ENCODE measurements at regions not wholly inside any gene's neighbourhood (a gene's known extent, or its start where the extent isn't known, plus 50 kb on each side); places are given as distances from the start of the nearest gene placed in this dataset.

DNA sequence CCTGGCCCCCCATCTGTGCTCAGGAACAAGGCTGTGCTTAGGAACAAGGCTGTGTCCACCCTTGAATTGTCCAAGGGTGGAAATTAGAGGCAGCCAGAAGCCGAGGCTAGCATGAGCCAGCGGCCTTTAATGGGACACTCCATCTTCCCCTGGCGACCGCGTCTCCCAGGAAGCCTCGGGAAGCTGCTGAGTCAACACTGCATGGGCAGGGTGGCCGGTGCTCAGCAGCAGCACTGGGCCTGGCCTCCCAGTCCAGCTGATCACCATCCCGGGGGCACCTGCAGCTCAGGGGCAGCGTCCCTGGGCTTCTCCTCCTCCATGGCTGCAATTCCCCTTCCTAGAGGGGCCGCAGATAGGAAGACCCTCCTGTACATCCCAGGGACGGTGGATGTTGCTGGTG is 180.8 kb downstream of the ENGASE start:
- Histone ChIP-seq H3K79me2 (ENCODE audit: insufficient read depth) (no peaks in the 10 kb centered on the region), H2AFZ (no peak overlapping the region), H3F3A (ENCODE audit: insufficient read depth) (no peaks in the 10 kb centered on the region), H3K4me1 (ENCODE audit: insufficient read depth) (no peaks in the 10 kb centered on the region), H3K27me3 (replicated peaks; ENCODE audit: insufficient read depth) (peaks cover 37% of the 10 kb centered on the region), H3K9ac (no peak overlapping the region), H3K27ac (no peak overlapping the region), H4K20me1 (ENCODE audit: insufficient read depth) (no peaks in the 10 kb centered on the region), H3K9me2 (ENCODE audit: insufficient read depth) (no peaks in the 10 kb centered on the region), H3K4me2 (ENCODE audit: unreplicated experiment) (no peak overlapping the region), H3K9me3 (ENCODE audit: low read depth) (no peaks in the 10 kb centered on the region), H3K36me3 (ENCODE audit: low read depth) (no peaks in the 10 kb centered on the region), H3K4me3 (no peak overlapping the region)
- no peak for DNase-seq
- WGBS, 2 experiments (ENCODE audit: low coverage in 1 of 2, low lambda C conversion rate in 2 of 2, missing lambda C conversion rate in 2 of 2), result 62 to 66% methylated on average over 11 of the region's 11 CpGs
- in situ Hi-C loops (cut with MboI), result no loop called here
- no peak for TF ChIP-seq EZH2 (IDR thresholded peaks at IDR 0.05; ENCODE audit: insufficient read depth, poor library complexity, severe bottlenecking)
- TF ChIP-seq EZH2phosphoT487 (IDR thresholded peaks at IDR 0.05; ENCODE audit: insufficient read depth, low read depth), result no peak

- in situ Hi-C loops (cut with MboI), result no loop called here
- Histone ChIP-seq H2AFZ (no peak overlapping the region), H3K9ac (no peak overlapping the region), H3K36me3 (ENCODE audit: low read depth) (no peaks in the 10 kb centered on the region), H3K9me2 (ENCODE audit: insufficient read depth) (no peaks in the 10 kb centered on the region), H4K20me1 (ENCODE audit: insufficient read depth) (no peaks in the 10 kb centered on the region), H3F3A (ENCODE audit: insufficient read depth) (no peaks in the 10 kb centered on the region), H3K9me3 (ENCODE audit: low read depth) (no peaks in the 10 kb centered on the region), H3K4me1 (ENCODE audit: insufficient read depth) (no peaks in the 10 kb centered on the region), H3K27ac (no peak overlapping the region), H3K4me3 (no peak overlapping the region), H3K27me3 (replicated peaks; ENCODE audit: insufficient read depth) (peaks cover 41% of the 10 kb centered on the region), H3K79me2 (ENCODE audit: insufficient read depth) (no peaks in the 10 kb centered on the region), H3K4me2 (ENCODE audit: unreplicated experiment) (no peak overlapping the region)
- DNase-seq, result no peak
- no peak for TF ChIP-seq EZH2 (IDR thresholded peaks at IDR 0.05; ENCODE audit: insufficient read depth, poor library complexity, severe bottlenecking)
- TF ChIP-seq EZH2phosphoT487 (IDR thresholded peaks at IDR 0.05; ENCODE audit: insufficient read depth, low read depth), result no peak
- 38 to 47% methylated on average over 3 to 6 of the region's 6 CpGs for WGBS, 2 experiments (ENCODE audit: low coverage in 1 of 2, low lambda C conversion rate in 2 of 2, missing lambda C conversion rate in 2 of 2)
These were observed 180.4 kb downstream of the ENGASE start for GRCh38 chr17:79255046-79255445.

- no peaks in the 10 kb centered on the region for H3K79me2 ChIP-seq (ENCODE audit: insufficient read depth)
- no peaks in the 10 kb centered on the region for H3K4me1 ChIP-seq (ENCODE audit: insufficient read depth)
- no peak overlapping the region for H3K9ac ChIP-seq
- no peak overlapping the region for H2AFZ ChIP-seq
- H3K9me3 ChIP-seq (ENCODE audit: low read depth), result no peaks in the 10 kb centered on the region
- no peaks in the 10 kb centered on the region for H4K20me1 ChIP-seq (ENCODE audit: insufficient read depth)
- 11 to 18% methylated on average over 12 of the region's 12 CpGs for WGBS, 2 experiments (ENCODE audit: low coverage in 1 of 2, low lambda C conversion rate in 2 of 2, missing lambda C conversion rate in 2 of 2)
- H3K27me3 ChIP-seq (replicated peaks; ENCODE audit: insufficient read depth), result peaks cover 40% of the 10 kb centered on the region
- no peak overlapping the region for H3K27ac ChIP-seq
- no peaks in the 10 kb centered on the region for H3K36me3 ChIP-seq (ENCODE audit: low read depth)
- in situ Hi-C loops (cut with MboI), result no loop called here
- H3F3A ChIP-seq (ENCODE audit: insufficient read depth), result no peaks in the 10 kb centered on the region
- TF ChIP-seq EZH2 (IDR thresholded peaks at IDR 0.05; ENCODE audit: insufficient read depth, poor library complexity, severe bottlenecking) (no peak), EZH2phosphoT487 (IDR thresholded peaks at IDR 0.05; ENCODE audit: insufficient read depth, low read depth) (no peak)
- no peak overlapping the region for H3K4me3 ChIP-seq
- no peaks in the 10 kb centered on the region for H3K9me2 ChIP-seq (ENCODE audit: insufficient read depth)
- no peak overlapping the region for H3K4me2 ChIP-seq (ENCODE audit: unreplicated experiment)
- DNase-seq, result no peak
These were observed 178.3 kb downstream of the ENGASE start for GRCh38 chr17:79252886-79253285.

DNA sequence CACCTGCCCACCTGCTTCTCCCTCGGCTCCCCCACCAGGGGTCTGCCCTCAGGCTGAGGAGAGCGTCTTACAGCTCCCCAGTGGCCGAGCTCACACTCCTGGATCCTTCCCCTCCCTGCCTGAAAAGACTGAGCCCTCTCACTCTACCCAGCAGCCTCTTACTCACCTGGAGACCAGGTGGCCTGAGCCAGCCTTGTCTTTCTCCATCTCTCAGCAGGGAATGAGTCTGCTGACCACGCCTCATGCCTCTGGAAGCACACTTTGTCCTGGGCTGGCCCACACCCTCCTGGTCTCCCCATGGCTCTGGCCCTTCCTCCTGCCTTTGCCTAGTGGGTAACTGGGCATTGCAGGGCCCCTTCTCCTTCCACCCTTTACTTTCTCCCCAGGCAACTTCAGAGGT is 177.2 kb downstream of the ENGASE start:
- Histone ChIP-seq H4K20me1 (ENCODE audit: insufficient read depth) (no peaks in the 10 kb centered on the region), H3F3A (ENCODE audit: insufficient read depth) (no peaks in the 10 kb centered on the region), H3K4me2 (ENCODE audit: unreplicated experiment) (no peak overlapping the region), H3K36me3 (ENCODE audit: low read depth) (no peaks in the 10 kb centered on the region), H3K4me3 (no peak overlapping the region), H3K79me2 (ENCODE audit: insufficient read depth) (no peaks in the 10 kb centered on the region), H3K4me1 (ENCODE audit: insufficient read depth) (no peaks in the 10 kb centered on the region), H3K9me3 (ENCODE audit: low read depth) (no peaks in the 10 kb centered on the region), H3K9ac (no peak overlapping the region), H3K27me3 (replicated peaks; ENCODE audit: insufficient read depth) (peaks cover 42% of the 10 kb centered on the region; the same call in 1 of the 2 replicates), H2AFZ (no peak overlapping the region), H3K9me2 (ENCODE audit: insufficient read depth) (no peaks in the 10 kb centered on the region), H3K27ac (no peak overlapping the region)
- in situ Hi-C loops (cut with MboI), result no loop called here
- 9 to 12% methylated on average over 4 of the region's 4 CpGs for WGBS, 2 experiments (ENCODE audit: low coverage in 1 of 2, low lambda C conversion rate in 2 of 2, missing lambda C conversion rate in 2 of 2)
- TF ChIP-seq EZH2phosphoT487 (IDR thresholded peaks at IDR 0.05; ENCODE audit: insufficient read depth, low read depth), result no peak
- no peak for TF ChIP-seq EZH2 (IDR thresholded peaks at IDR 0.05; ENCODE audit: insufficient read depth, poor library complexity, severe bottlenecking)
- no peak for DNase-seq

DNA sequence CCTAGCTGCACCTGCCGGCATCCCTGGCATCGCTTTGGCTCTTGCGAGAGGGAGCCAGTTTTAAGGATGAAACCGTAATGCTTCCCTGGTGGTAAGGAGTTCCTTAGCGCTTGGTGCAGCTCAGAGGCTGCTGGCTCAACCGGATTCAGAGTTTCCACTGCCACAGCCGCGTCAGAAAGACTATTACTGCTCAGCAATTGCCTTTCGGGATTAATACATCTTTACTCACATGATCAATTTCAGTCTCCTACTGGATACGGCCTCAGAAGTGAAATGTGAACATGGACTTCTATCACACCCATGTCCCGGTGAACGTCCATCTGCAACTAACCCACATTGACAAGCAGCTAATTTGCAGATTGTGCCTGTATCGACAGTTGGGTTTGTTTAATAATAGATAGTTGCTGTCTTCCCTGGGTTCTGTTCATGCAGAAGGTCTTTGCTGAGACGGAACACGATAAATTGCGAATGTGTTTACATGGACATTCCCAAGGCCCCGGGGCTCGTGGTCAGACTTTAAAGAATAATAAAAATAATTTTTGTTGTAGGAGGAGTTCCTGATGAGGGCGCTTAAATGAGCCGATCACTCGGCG is 175.4 kb downstream of the ENGASE start:
- no peak overlapping the region for H2AFZ ChIP-seq
- no peak for DNase-seq

More for the DNA sequence above, 175.4 kb downstream of the ENGASE start:
- in situ Hi-C loops (cut with MboI), result no loop called here
- TF ChIP-seq EZH2 (IDR thresholded peaks at IDR 0.05; ENCODE audit: insufficient read depth, poor library complexity, severe bottlenecking) (no peak), EZH2phosphoT487 (IDR thresholded peaks at IDR 0.05; ENCODE audit: insufficient read depth, low read depth) (no peak)
- H3K79me2 ChIP-seq (ENCODE audit: insufficient read depth), result no peaks in the 10 kb centered on the region
- H4K20me1 ChIP-seq (ENCODE audit: insufficient read depth), result no peaks in the 10 kb centered on the region
- no peak overlapping the region for H3K4me2 ChIP-seq (ENCODE audit: unreplicated experiment)
- peaks cover 42% of the 10 kb centered on the region; the same call in 1 of the 2 replicates for H3K27me3 ChIP-seq (replicated peaks; ENCODE audit: insufficient read depth)
- no peak overlapping the region for H3K4me3 ChIP-seq
- no peaks in the 10 kb centered on the region for H3F3A ChIP-seq (ENCODE audit: insufficient read depth)
- H3K9me3 ChIP-seq (ENCODE audit: low read depth), result no peaks in the 10 kb centered on the region
- no peak overlapping the region for H3K27ac ChIP-seq
- WGBS, 2 experiments (ENCODE audit: low coverage in 1 of 2, low lambda C conversion rate in 2 of 2, missing lambda C conversion rate in 2 of 2), result 55% methylated on average over 22 of the region's 22 CpGs
- H3K36me3 ChIP-seq (ENCODE audit: low read depth), result no peaks in the 10 kb centered on the region
- no peaks in the 10 kb centered on the region for H3K4me1 ChIP-seq (ENCODE audit: insufficient read depth)
- H3K9me2 ChIP-seq (ENCODE audit: insufficient read depth), result no peaks in the 10 kb centered on the region
- no peak overlapping the region for H3K9ac ChIP-seq

Measured in GM23248 (cell line).